ENCODE measurements at regions not wholly inside any gene's neighbourhood (a gene's known extent, or its start where the extent isn't known, plus 50 kb on each side); places are given as distances from the start of the nearest gene placed in this dataset.

- TF ChIP-seq, protein P1, sequence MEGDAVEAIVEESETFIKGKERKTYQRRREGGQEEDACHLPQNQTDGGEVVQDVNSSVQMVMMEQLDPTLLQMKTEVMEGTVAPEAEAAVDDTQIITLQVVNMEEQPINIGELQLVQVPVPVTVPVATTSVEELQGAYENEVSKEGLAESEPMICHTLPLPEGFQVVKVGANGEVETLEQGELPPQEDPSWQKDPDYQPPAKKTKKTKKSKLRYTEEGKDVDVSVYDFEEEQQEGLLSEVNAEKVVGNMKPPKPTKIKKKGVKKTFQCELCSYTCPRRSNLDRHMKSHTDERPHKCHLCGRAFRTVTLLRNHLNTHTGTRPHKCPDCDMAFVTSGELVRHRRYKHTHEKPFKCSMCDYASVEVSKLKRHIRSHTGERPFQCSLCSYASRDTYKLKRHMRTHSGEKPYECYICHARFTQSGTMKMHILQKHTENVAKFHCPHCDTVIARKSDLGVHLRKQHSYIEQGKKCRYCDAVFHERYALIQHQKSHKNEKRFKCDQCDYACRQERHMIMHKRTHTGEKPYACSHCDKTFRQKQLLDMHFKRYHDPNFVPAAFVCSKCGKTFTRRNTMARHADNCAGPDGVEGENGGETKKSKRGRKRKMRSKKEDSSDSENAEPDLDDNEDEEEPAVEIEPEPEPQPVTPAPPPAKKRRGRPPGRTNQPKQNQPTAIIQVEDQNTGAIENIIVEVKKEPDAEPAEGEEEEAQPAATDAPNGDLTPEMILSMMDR (IDR thresholded peaks at IDR 0.05): no peak
- no peak for TF ChIP-seq EZH2 (IDR thresholded peaks at IDR 0.05; ENCODE audit: borderline replicate concordance, insufficient read depth, low read depth, low read length, poor library complexity, severe bottlenecking)
Observed at GRCh38 chr5:107025712-107026497, 644.8 kb downstream of the EFNA5 start.
